Heart right ventricle (tissue), 16 donors: ENCODE measurements at regions not wholly inside any gene's neighbourhood (a gene's known extent, or its start where the extent isn't known, plus 50 kb on each side); places are given as distances from the start of the nearest gene placed in this dataset.

Experiments
- ATAC-seq, 8 donors: fragments of 200-7000 bp; cut with Tn5 transposase; one replicate each; pipeline ENCODE4 v1.9.1; 2020; ENCODE audit warnings: mild to moderate bottlenecking in 8 of 8, moderate library complexity in 8 of 8, moderate number of reproducible peaks in 1 of 8
- DNase-seq, 2 donors: peaks; one replicate each; pipeline ENCODE4 v3.0.0-alpha.2; 2020
- H3K27ac ChIP-seq, 10 donors: fragments of 200-600 bp; sonication (generic) in 2 of 10; one replicate each; pipeline versions ENCODE4 v1.5.0 to v1.8.0; 2020 to 2022; ENCODE audit warnings: mild to moderate bottlenecking in 3 of 10
- H3K27me3 ChIP-seq, 7 donors: fragments of 200-600 bp; one replicate each; pipeline ENCODE4 v1.8.0; 2021 to 2022; ENCODE audit warnings: mild to moderate bottlenecking in 2 of 7
- H3K36me3 ChIP-seq, 9 donors: fragments of 200-600 bp; sonication (generic) in 1 of 9; one replicate each; pipeline versions ENCODE4 v1.5.0 to v1.8.0; 2020 to 2022; ENCODE audit warnings: mild to moderate bottlenecking in 2 of 9
- H3K4me1 ChIP-seq, 9 donors: fragments of 200-600 bp; sonication (generic) in 1 of 9; one replicate each; pipeline versions ENCODE4 v1.5.0 to v1.8.0; 2020 to 2022; ENCODE audit warnings: mild to moderate bottlenecking in 4 of 9
- H3K4me3 ChIP-seq, 10 donors: fragments of 200-600 bp; sonication (generic) in 2 of 10; one replicate each; pipeline versions ENCODE4 v1.5.0 to v1.8.0; 2020 to 2022; ENCODE audit warnings: mild to moderate bottlenecking in 7 of 10, moderate library complexity in 2 of 10
- H3K9me3 ChIP-seq, 11 donors: fragments of 200-600 bp in 10 of 11; sonication (generic) in 2 of 11; one replicate each; pipeline versions ENCODE4 v1.5.0 to v1.8.0; 2013 to 2022; ENCODE audit warnings: mild to moderate bottlenecking in 2 of 11, control low read depth in 1 of 11, moderate library complexity in 1 of 11
- CTCF ChIP-seq, 9 donors: fragments of 200-600 bp; sonication (generic) in 2 of 9; IDR thresholded peaks; one replicate each; pipeline versions ENCODE4 v1.5.0 to v1.8.0; 2021 to 2022; ENCODE audit warnings: antibody characterized with exemption in 9 of 9, mild to moderate bottlenecking in 5 of 9, moderate library complexity in 1 of 9
- WGBS, 2 donors: extraction: QIAGEN DNeasy Blood & Tissue Kit; methylation state at CpG; one replicate each; pipeline ENCODE4 v1.1.7; 2013; ENCODE audit warnings: inconsistent platforms in 1 of 2; 5-methylcytosine and 5-hydroxymethylcytosine counted together
- intact Hi-C, 10 donors: fragments of 100-400 bp; cut with DNase I; formaldehyde crosslinking; loops; one replicate each; pipeline versions ENCODE4 v1.11.1 to v1.14.2; 2022
- donor health status: Arrhythmogenic right ventricular cardiomyopathy.
- donor health status: ischemic (EF 13 %, LVEDD 7.1; RV severe dilation, severe dysfunction).
- donor health status: healthy with polysubstance abuse.
- donor health status: DM: no; HTN: yes; CAD: no.
- donor health status: DM: no; HTN: no; CAD: no.
- donor health status: ischemic (EF 25% LVEDD 6.9; RV normal size, moderate dysfunction).
- donor health status: ischemic (EF 25% LVEDD 5.7; RV mildly dilated, moderate dysfunction).
- donor health status: healthy.
- donor health status: DM: yes; HTN: yes; CAD: no.
- donor health status: Ischemic cardiomyopathy.
- donor health status: ischemic (EF 35%, LVEDD 5.7; RV mildly dilated, moderate dysfunction).
- donor health status: nonischemic (EF 11% LVEDD 7.7; RV severe dilation, severe dysfunction).
- donor health status: DM: yes; HTN: yes; CAD: no.
- donor health status: PGD.
- donor health status: ischemic (EF 29% LVEDD 5.4; RV normal size, mild dysfunction).
- donor health status: nonischemic (EF 23%, LVEDD 6.1; RV moderate dilation, normal function).

GRCh38 chr21:26412885-26413284 is 160.2 kb downstream of the CYYR1 start:
- TF ChIP-seq CTCF (IDR thresholded peaks at IDR 0.05): no peak
- Histone ChIP-seq H3K4me1 (no peaks in the 10 kb centered on the region), H3K9me3 (no peaks in the 10 kb centered on the region), H3K27ac (no peak overlapping the region), H3K4me3 (no peak overlapping the region), H3K36me3 (no peaks in the 10 kb centered on the region), H3K27me3 (no peaks in the 10 kb centered on the region)
- DNase-seq (no peak), ATAC-seq (no peak)
- 80% methylated on average over 3 of the region's 3 CpGs for WGBS, 2 donors
- intact Hi-C loops: no loop called here

- intact Hi-C loops: loop anchor here in 1 of 10 donors (10.0 kb wide), 1 partner anchor 165 kb away; the partner anchor contains the start of gene CYYR1
These were observed 163.4 kb downstream of the CYYR1 start for GRCh38 chr21:26409735-26410134.

GRCh38 chr21:26408511-26408910 is 164.6 kb downstream of the CYYR1 start:
- DNase-seq: no peak
- no peak for TF ChIP-seq CTCF (IDR thresholded peaks at IDR 0.05)
- no peaks in the 10 kb centered on the region for H3K27me3 ChIP-seq
- peaks cover 0 to 3% (median 0%) of the 10 kb centered on the region in 11 donors for H3K9me3 ChIP-seq
- ATAC-seq: no peak
- H3K4me1 ChIP-seq: peaks cover 0 to 19% (median 2%) of the 10 kb centered on the region in 9 donors
- intact Hi-C loops: loop anchor here in 1 of 10 donors (10.0 kb wide), 1 partner anchor 166 kb away; the partner anchor contains the start of gene CYYR1
- no peaks in the 10 kb centered on the region for H3K36me3 ChIP-seq
- no peak overlapping the region for H3K4me3 ChIP-seq
- no peak overlapping the region for H3K27ac ChIP-seq

More at GRCh38 chr21:26409735-26410134, 163.4 kb downstream of the CYYR1 start:
- H3K27me3 ChIP-seq: no peaks in the 10 kb centered on the region
- no peaks in the 10 kb centered on the region for H3K36me3 ChIP-seq
- ATAC-seq: no peak
- peaks cover 0 to 3% (median 0%) of the 10 kb centered on the region in 11 donors for H3K9me3 ChIP-seq
- 69 to 75% methylated on average over 4 of the region's 4 CpGs for WGBS, 2 donors
- no peak overlapping the region for H3K27ac ChIP-seq
- no peak for TF ChIP-seq CTCF (IDR thresholded peaks at IDR 0.05)
- peaks cover 0 to 13% (median 2%) of the 10 kb centered on the region in 9 donors for H3K4me1 ChIP-seq
- H3K4me3 ChIP-seq: no peak overlapping the region
- no peak for DNase-seq

GRCh38 chr21:26406526-26406925 is 166.6 kb downstream of the CYYR1 start:
- Histone ChIP-seq H3K4me1 (peaks cover 0 to 20% (median 2%) of the 10 kb centered on the region in 9 donors), H3K27ac (peak overlapping the region in 2 of 10 donors; percentile 6 to 9), H3K36me3 (no peaks in the 10 kb centered on the region), H3K9me3 (peaks cover 0 to 3% (median 0%) of the 10 kb centered on the region in 11 donors), H3K27me3 (no peaks in the 10 kb centered on the region), H3K4me3 (no peak overlapping the region)
- intact Hi-C loops: loop anchor here in 1 of 10 donors (10.0 kb wide), 1 partner anchor 168 kb away; the partner anchor contains the start of gene CYYR1
- DNase-seq (no peak), ATAC-seq (no peak)
- 38 to 53% methylated on average over 1 of the region's 1 CpG for WGBS, 2 donors
- no peak for TF ChIP-seq CTCF (IDR thresholded peaks at IDR 0.05)
